Hepatocyte (in vitro differentiated cells): ENCODE measurements at regions not wholly inside any gene's neighbourhood (a gene's known extent, or its start where the extent isn't known, plus 50 kb on each side); places are given as distances from the start of the nearest gene placed in this dataset.

Experiments used
- EZH2 ChIP-seq: fragments of 200-600 bp; sonication (generic); IDR thresholded peaks from 2 replicates; pipeline ENCODE4 v1.6.1; 2016; ENCODE audit warnings: antibody characterized with exemption, mild to moderate bottlenecking, borderline replicate concordance
- TF ChIP-seq, protein P1 (sequence below): fragments of 200-600 bp; sonication (generic); IDR thresholded peaks from 2 replicates; pipeline ENCODE4 v1.5.1; 2016; ENCODE audit warnings: antibody characterized with exemption, mild to moderate bottlenecking; ENCODE audit not compliant: poor library complexity

GRCh38 chr10:111295788-111296187, 219.0 kb downstream of the ADRA2A start:
- TF ChIP-seq, protein P1, sequence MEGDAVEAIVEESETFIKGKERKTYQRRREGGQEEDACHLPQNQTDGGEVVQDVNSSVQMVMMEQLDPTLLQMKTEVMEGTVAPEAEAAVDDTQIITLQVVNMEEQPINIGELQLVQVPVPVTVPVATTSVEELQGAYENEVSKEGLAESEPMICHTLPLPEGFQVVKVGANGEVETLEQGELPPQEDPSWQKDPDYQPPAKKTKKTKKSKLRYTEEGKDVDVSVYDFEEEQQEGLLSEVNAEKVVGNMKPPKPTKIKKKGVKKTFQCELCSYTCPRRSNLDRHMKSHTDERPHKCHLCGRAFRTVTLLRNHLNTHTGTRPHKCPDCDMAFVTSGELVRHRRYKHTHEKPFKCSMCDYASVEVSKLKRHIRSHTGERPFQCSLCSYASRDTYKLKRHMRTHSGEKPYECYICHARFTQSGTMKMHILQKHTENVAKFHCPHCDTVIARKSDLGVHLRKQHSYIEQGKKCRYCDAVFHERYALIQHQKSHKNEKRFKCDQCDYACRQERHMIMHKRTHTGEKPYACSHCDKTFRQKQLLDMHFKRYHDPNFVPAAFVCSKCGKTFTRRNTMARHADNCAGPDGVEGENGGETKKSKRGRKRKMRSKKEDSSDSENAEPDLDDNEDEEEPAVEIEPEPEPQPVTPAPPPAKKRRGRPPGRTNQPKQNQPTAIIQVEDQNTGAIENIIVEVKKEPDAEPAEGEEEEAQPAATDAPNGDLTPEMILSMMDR, result no peak
- TF ChIP-seq EZH2, result no peak
